ENCODE measurements at regions not wholly inside any gene's neighbourhood (a gene's known extent, or its start where the extent isn't known, plus 50 kb on each side); places are given as distances from the start of the nearest gene placed in this dataset.

GRCh38 chr11:122307476-122308035, 191.5 kb upstream of the BLID start:
- Mint-ChIP-seq H3K27me3 (ENCODE audit: insufficient read depth, low read depth) (peaks cover 3% of the 10 kb centered on the region), H3K4me3 (no peak overlapping the region), H3K36me3 (peaks cover 4% of the 10 kb centered on the region), H3K9me3 (no peaks in the 10 kb centered on the region), H3K27ac (no peak overlapping the region), H3K4me1 (peaks cover 66% of the 10 kb centered on the region)
- Histone ChIP-seq H3K4me2 (no peak overlapping the region), H3K36me3 (no peaks in the 10 kb centered on the region), H3K27me3 (peaks cover 26% of the 10 kb centered on the region), H3K4me3 (no peak overlapping the region), H3K27ac (no peak overlapping the region), H2AFZ (replicated peaks) (no peak overlapping the region), H3K9me3 (ENCODE audit: low read depth) (no peaks in the 10 kb centered on the region), H3K79me2 (ENCODE audit: low read depth) (no peaks in the 10 kb centered on the region), H3F3A (ENCODE audit: low read depth) (no peaks in the 10 kb centered on the region), H3K4me1 (no peaks in the 10 kb centered on the region), H3K9ac (no peak overlapping the region), H4K20me1 (ENCODE audit: low read depth) (no peaks in the 10 kb centered on the region)
- TF ChIP-seq EZH2 (IDR thresholded peaks at IDR 0.05) (no peak), EZH2phosphoT487 (IDR thresholded peaks at IDR 0.05) (no peak), CTCF (IDR thresholded peaks at IDR 0.05) (no peak)
- DNase-seq (ENCODE audit: low spot score) = no peak

GRCh38 chr11:122306831-122307391, 190.9 kb upstream of the BLID start:
- H3K36me3 Mint-ChIP-seq = peaks cover 6% of the 10 kb centered on the region
- Histone ChIP-seq H3K27me3 (peaks cover 26% of the 10 kb centered on the region), H3K9ac (no peak overlapping the region), H3K36me3 (no peaks in the 10 kb centered on the region), H3K4me3 (no peak overlapping the region), H2AFZ (replicated peaks) (no peak overlapping the region), H3K27ac (no peak overlapping the region), H3K4me1 (no peaks in the 10 kb centered on the region), H3K9me3 (ENCODE audit: low read depth) (no peaks in the 10 kb centered on the region), H3F3A (ENCODE audit: low read depth) (no peaks in the 10 kb centered on the region), H4K20me1 (ENCODE audit: low read depth) (no peaks in the 10 kb centered on the region), H3K4me2 (no peak overlapping the region), H3K79me2 (ENCODE audit: low read depth) (no peaks in the 10 kb centered on the region)
- H3K9me3 Mint-ChIP-seq = peaks cover 3% of the 10 kb centered on the region
- no peak for DNase-seq (ENCODE audit: low spot score)
- H3K27me3 Mint-ChIP-seq (ENCODE audit: insufficient read depth, low read depth) = peaks cover 3% of the 10 kb centered on the region
- peak overlapping the region; percentile 69 for H3K27ac Mint-ChIP-seq
- H3K4me1 Mint-ChIP-seq = peaks cover 66% of the 10 kb centered on the region
- H3K4me3 Mint-ChIP-seq = peak overlapping the region; percentile 67
- TF ChIP-seq CTCF (IDR thresholded peaks at IDR 0.05) (no peak), EZH2phosphoT487 (IDR thresholded peaks at IDR 0.05) (no peak), EZH2 (IDR thresholded peaks at IDR 0.05) (no peak)

- Histone ChIP-seq H3K4me1 (no peaks in the 10 kb centered on the region), H3K27ac (no peak overlapping the region), H3K9ac (no peak overlapping the region), H3F3A (ENCODE audit: low read depth) (no peaks in the 10 kb centered on the region), H2AFZ (replicated peaks) (no peak overlapping the region), H3K4me2 (no peak overlapping the region), H4K20me1 (ENCODE audit: low read depth) (no peaks in the 10 kb centered on the region), H3K4me3 (no peak overlapping the region), H3K36me3 (no peaks in the 10 kb centered on the region), H3K79me2 (ENCODE audit: low read depth) (no peaks in the 10 kb centered on the region), H3K27me3 (peaks cover 26% of the 10 kb centered on the region), H3K9me3 (ENCODE audit: low read depth) (no peaks in the 10 kb centered on the region)
- Mint-ChIP-seq H3K27me3 (ENCODE audit: insufficient read depth, low read depth) (peaks cover 3% of the 10 kb centered on the region), H3K9me3 (peaks cover 5% of the 10 kb centered on the region), H3K4me3 (no peak overlapping the region), H3K27ac (no peak overlapping the region), H3K36me3 (peaks cover 12% of the 10 kb centered on the region), H3K4me1 (peaks cover 57% of the 10 kb centered on the region)
- DNase-seq (ENCODE audit: low spot score) = no peak
- no peak for TF ChIP-seq CTCF (IDR thresholded peaks at IDR 0.05)
- no peak for TF ChIP-seq EZH2phosphoT487 (IDR thresholded peaks at IDR 0.05)
- no peak for TF ChIP-seq EZH2 (IDR thresholded peaks at IDR 0.05)
Measured at GRCh38 chr11:122305426-122306320, 189.7 kb upstream of the BLID start.
